ENCODE measurements at regions not wholly inside any gene's neighbourhood (a gene's known extent, or its start where the extent isn't known, plus 50 kb on each side); places are given as distances from the start of the nearest gene placed in this dataset.

DNA sequence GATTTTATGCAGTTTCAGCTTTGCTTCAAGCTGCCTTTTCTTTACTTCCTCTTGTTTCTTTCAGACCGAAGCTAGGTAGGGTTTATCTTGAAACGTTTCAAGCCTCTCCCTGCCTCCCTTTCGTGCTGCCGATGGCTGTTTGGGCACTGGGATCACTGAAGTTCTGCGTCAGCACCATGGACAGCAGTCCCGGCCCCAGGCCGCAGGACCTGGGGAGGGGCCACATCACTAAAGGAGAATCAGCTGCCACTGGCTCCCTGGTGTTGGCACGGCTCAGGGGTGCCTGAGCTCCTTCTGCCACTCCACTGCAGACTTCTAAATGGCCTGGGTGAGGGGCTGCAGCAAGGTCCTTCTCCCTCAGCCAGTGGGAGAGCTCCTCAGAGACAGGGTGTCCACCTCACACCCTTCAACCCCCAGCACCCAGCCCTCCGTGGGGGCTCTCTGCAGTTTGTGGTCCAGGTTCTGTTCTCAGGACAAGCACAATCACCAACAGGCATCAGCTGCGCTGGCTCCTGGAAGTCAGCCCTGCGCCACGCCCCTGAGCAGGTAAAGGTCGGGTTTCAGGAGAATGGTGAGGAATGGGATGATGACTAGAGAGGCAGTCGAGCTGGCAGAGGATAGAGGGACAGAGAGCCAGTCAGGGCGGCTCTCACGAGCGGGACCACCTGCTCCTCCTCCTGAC is 387.2 kb downstream of the TCERG1L start:
- TF ChIP-seq, protein P1, sequence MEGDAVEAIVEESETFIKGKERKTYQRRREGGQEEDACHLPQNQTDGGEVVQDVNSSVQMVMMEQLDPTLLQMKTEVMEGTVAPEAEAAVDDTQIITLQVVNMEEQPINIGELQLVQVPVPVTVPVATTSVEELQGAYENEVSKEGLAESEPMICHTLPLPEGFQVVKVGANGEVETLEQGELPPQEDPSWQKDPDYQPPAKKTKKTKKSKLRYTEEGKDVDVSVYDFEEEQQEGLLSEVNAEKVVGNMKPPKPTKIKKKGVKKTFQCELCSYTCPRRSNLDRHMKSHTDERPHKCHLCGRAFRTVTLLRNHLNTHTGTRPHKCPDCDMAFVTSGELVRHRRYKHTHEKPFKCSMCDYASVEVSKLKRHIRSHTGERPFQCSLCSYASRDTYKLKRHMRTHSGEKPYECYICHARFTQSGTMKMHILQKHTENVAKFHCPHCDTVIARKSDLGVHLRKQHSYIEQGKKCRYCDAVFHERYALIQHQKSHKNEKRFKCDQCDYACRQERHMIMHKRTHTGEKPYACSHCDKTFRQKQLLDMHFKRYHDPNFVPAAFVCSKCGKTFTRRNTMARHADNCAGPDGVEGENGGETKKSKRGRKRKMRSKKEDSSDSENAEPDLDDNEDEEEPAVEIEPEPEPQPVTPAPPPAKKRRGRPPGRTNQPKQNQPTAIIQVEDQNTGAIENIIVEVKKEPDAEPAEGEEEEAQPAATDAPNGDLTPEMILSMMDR (IDR thresholded peaks at IDR 0.05) = no peak
- no peak for TF ChIP-seq POLR2A (IDR thresholded peaks at IDR 0.05)

Data from Peyer's patch (tissue), 4 donors.